K562 (cell line): ENCODE measurements at regions not wholly inside any gene's neighbourhood (a gene's known extent, or its start where the extent isn't known, plus 50 kb on each side); places are given as distances from the start of the nearest gene placed in this dataset.
A peak's percentile ranks its signal among the peaks of the same experiment; 100 is the strongest.

ENCODE experiments used
- BCOR ChIP-seq: fragments of 450-650 bp; IDR thresholded peaks from 2 replicates; pipeline ENCODE4 v1.6.1; 2016
- BRD4 ChIP-seq: fragments of 200-600 bp; sonication (generic); IDR thresholded peaks from 2 replicates; pipeline ENCODE4 v1.6.1; 2017; ENCODE audit warnings: inconsistent platforms
- CBX2 ChIP-seq: fragments of 200-600 bp; sonication (generic); IDR thresholded peaks from one replicate; pipeline ENCODE4 v1.6.1; 2012; ENCODE audit warnings: mild to moderate bottlenecking, low read length, inconsistent platforms; ENCODE audit not compliant: insufficient read depth, poor library complexity, severe bottlenecking
- CHD7 ChIP-seq: fragments of 200-600 bp; sonication (generic); IDR thresholded peaks from one replicate; pipeline ENCODE4 v1.6.1; 2012; ENCODE audit warnings: mild to moderate bottlenecking, low read depth, low read length, inconsistent platforms
- EP400 ChIP-seq: fragments of 450-650 bp; IDR thresholded peaks from 2 replicates; pipeline ENCODE4 v1.6.1; 2017; ENCODE audit warnings: antibody characterized with exemption, mild to moderate bottlenecking, moderate library complexity
- HIVEP1 ChIP-seq: fragments of 250-450 bp; sonication (Bioruptor Pico); IDR thresholded peaks from 2 replicates; pipeline ENCODE4 v1.4.0; 2020; ENCODE audit warnings: mild to moderate bottlenecking
- SMAD1 ChIP-seq: fragments of 150-350 bp; IDR thresholded peaks from 2 replicates; pipeline ENCODE4 v1.6.1; 2014; ENCODE audit warnings: low read length, low read depth; ENCODE audit not compliant: partially characterized antibody
- TBP ChIP-seq: optimal IDR thresholded peaks from 2 replicates; pipeline ENCODE3; 2011; ENCODE audit warnings: low read depth, low read length, improper control_type of control experiment
- ZKSCAN3 ChIP-seq: fragments of 250-450 bp; sonication (Bioruptor Pico); IDR thresholded peaks from 2 replicates; pipeline ENCODE4 v1.4.0; 2020
- ZNF134 ChIP-seq: fragments of 250-450 bp; sonication (Bioruptor Pico); conservative IDR thresholded peaks from 2 replicates; pipeline ENCODE4 v1.4.0; 2020
- TF ChIP-seq, protein P1 (sequence below): sonication (generic); formaldehyde crosslinking; IDR thresholded peaks from 2 replicates; pipeline ENCODE4 v1.8.0; 2022; ENCODE audit warnings: mild to moderate bottlenecking, missing genetic modification reagents

DNA sequence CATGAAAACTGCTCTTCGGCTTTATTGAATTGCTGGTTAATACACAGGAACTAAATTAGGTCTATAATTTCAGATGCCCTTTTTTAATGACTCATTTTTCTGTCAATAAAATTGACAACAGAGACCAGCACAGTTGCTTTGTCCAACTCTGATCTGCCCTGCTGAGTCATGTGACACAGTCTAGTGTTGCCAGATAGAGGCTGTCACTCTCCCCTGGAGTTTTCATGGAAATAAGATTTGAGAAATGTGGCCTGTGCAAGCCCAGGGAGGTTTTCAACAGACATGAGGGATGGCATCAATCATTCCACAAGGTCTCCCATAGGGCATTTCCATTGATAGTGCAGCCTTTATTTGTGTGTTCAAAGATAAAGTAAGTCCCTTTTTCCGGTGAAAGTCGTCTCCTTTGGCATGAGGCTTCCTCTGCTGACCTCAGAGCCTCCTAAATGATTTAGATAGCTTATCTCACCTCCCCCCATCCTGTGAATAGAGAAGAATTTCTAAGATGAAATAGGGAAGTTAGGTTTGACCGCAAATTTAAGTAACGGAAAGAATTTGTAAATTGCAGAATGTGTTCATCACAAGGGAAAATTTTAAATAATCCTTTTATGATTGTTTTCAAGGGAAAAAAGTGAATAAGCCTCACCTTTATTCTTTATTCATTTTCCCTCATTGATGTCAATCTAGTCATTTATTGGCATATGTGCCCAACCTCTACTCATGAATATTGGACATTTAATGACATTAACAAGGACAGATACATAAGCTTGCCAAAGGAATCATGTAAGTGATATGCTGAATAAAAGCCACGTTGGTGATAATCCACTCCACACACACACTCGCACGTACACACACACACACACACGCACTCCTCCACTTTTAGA lies 277.7 kb downstream of the ADGB start (continued):
- TF ChIP-seq CHD7 (no peak), BRD4 (peak; percentile 94; the same call in 1 of the 2 replicates), TBP (peak; percentile 42), CBX2 (no peak), SMAD1 (peak; percentile 98), ZNF134 (CRISPR knock-in tag) (no peak), EP400 (peak; percentile 84; the same call in 1 of the 2 replicates), BCOR (peak; percentile 82), ZKSCAN3 (CRISPR knock-in tag) (no peak), HIVEP1 (CRISPR knock-in tag) (peak; percentile 80)
- TF ChIP-seq, protein P1, sequence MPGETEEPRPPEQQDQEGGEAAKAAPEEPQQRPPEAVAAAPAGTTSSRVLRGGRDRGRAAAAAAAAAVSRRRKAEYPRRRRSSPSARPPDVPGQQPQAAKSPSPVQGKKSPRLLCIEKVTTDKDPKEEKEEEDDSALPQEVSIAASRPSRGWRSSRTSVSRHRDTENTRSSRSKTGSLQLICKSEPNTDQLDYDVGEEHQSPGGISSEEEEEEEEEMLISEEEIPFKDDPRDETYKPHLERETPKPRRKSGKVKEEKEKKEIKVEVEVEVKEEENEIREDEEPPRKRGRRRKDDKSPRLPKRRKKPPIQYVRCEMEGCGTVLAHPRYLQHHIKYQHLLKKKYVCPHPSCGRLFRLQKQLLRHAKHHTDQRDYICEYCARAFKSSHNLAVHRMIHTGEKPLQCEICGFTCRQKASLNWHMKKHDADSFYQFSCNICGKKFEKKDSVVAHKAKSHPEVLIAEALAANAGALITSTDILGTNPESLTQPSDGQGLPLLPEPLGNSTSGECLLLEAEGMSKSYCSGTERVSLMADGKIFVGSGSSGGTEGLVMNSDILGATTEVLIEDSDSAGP (CRISPR knock-in tag), result no peak
